Esophagus muscularis mucosa (tissue), 3 donors: ENCODE measurements at regions not wholly inside any gene's neighbourhood (a gene's known extent, or its start where the extent isn't known, plus 50 kb on each side); places are given as distances from the start of the nearest gene placed in this dataset.
"Not testable (repeated sequence)": the region's sequence is repeated elsewhere in the genome, so short reads cannot be mapped to it uniquely, and the experiment has no call there.

Experiments used
- POLR2A ChIP-seq: fragments of 450-650 bp; IDR thresholded peaks from one replicate; pipeline ENCODE4 v1.6.1; 2017; ENCODE audit warnings: antibody characterized with exemption, moderate library complexity, mild to moderate bottlenecking, low read depth
- TF ChIP-seq, protein P1 (sequence below), 3 experiments: fragments of 200-600 bp in 2 of 3; fragments of 450-650 bp in 1 of 3; sonication (generic) in 2 of 3; IDR thresholded peaks; one replicate each; pipeline ENCODE4 v1.5.1; 2017 to 2019; ENCODE audit warnings: antibody characterized with exemption in 3 of 3, mild to moderate bottlenecking in 2 of 3, moderate library complexity in 1 of 3

DNA sequence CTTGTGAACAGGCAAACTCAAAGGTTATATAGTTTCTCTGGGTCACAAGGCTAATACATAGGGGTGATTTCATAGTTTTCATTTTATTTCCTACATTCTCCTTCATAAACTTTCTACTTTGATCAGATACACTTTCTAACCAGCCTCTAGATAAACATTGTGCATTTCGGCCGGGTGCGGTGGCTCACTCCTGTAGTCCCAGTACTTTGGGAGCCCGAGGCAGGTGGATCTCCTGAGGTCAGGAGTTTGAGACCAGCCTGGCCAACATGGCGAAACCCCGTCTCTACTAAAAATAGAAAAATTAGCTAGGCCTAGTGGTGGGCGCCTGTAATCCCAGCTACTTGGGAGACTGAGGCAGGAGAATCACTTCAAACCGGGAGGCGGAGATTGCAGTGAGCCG is 502.6 kb upstream of the CNTNAP5 start:
- not testable (repeated sequence) for TF ChIP-seq POLR2A
- TF ChIP-seq, protein P1, sequence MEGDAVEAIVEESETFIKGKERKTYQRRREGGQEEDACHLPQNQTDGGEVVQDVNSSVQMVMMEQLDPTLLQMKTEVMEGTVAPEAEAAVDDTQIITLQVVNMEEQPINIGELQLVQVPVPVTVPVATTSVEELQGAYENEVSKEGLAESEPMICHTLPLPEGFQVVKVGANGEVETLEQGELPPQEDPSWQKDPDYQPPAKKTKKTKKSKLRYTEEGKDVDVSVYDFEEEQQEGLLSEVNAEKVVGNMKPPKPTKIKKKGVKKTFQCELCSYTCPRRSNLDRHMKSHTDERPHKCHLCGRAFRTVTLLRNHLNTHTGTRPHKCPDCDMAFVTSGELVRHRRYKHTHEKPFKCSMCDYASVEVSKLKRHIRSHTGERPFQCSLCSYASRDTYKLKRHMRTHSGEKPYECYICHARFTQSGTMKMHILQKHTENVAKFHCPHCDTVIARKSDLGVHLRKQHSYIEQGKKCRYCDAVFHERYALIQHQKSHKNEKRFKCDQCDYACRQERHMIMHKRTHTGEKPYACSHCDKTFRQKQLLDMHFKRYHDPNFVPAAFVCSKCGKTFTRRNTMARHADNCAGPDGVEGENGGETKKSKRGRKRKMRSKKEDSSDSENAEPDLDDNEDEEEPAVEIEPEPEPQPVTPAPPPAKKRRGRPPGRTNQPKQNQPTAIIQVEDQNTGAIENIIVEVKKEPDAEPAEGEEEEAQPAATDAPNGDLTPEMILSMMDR (IDR thresholded peaks at IDR 0.05) = not testable (repeated sequence)
